Ectodermal cell (in vitro differentiated cells): ENCODE measurements at regions not wholly inside any gene's neighbourhood (a gene's known extent, or its start where the extent isn't known, plus 50 kb on each side); places are given as distances from the start of the nearest gene placed in this dataset.

ENCODE experiments used
- H3K27ac ChIP-seq: 2 replicates; pipeline ENCODE4 v1.7.0; 2013; ENCODE audit warnings: mild to moderate bottlenecking, low read depth, low read length; ENCODE audit not compliant: insufficient read depth, poor library complexity, severe bottlenecking
- H3K27me3 ChIP-seq: 2 replicates; pipeline ENCODE4 v1.7.0; 2013; ENCODE audit warnings: mild to moderate bottlenecking, low read length; ENCODE audit not compliant: insufficient read depth, control insufficient read depth, poor library complexity, severe bottlenecking
- H3K36me3 ChIP-seq: one replicate; pipeline ENCODE4 v1.7.0; 2013; ENCODE audit warnings: low read length; ENCODE audit not compliant: control insufficient read depth, insufficient read depth
- H3K4me1 ChIP-seq: one replicate; pipeline ENCODE4 v1.7.0; 2013; ENCODE audit warnings: low read length; ENCODE audit not compliant: control insufficient read depth, insufficient read depth
- H3K4me3 ChIP-seq: 2 replicates; pipeline ENCODE4 v1.7.0; 2013; ENCODE audit warnings: low read depth, low read length, control low read depth; ENCODE audit not compliant: insufficient read depth
- H3K9me3 ChIP-seq: 2 replicates; pipeline ENCODE4 v1.7.0; 2013; ENCODE audit warnings: mild to moderate bottlenecking, low read length, moderate library complexity; ENCODE audit not compliant: control insufficient read depth
- WGBS, 2 experiments: methylation state at CpG; one replicate each; pipeline ENCODE4 v1.1.7; 2013; ENCODE audit warnings: missing lambda C conversion rate in 2 of 2; 5-methylcytosine and 5-hydroxymethylcytosine counted together

GRCh38 chr12:23169696-23170013, 544.7 kb downstream of the ETNK1 start:
- H3K27ac ChIP-seq = no peak overlapping the region
- H3K4me1 ChIP-seq = no peaks in the 10 kb centered on the region
- 92 to 100% methylated on average over 3 of the region's 3 CpGs for WGBS, 2 experiments
- H3K36me3 ChIP-seq = no peaks in the 10 kb centered on the region
- H3K4me3 ChIP-seq = no peak overlapping the region
- no peaks in the 10 kb centered on the region for H3K27me3 ChIP-seq
- H3K9me3 ChIP-seq = no peaks in the 10 kb centered on the region

GRCh38 chr12:23174917-23175316, 549.9 kb downstream of the ETNK1 start:
- Histone ChIP-seq H3K27ac (no peak overlapping the region), H3K36me3 (no peaks in the 10 kb centered on the region), H3K27me3 (no peaks in the 10 kb centered on the region), H3K4me3 (no peak overlapping the region), H3K9me3 (no peaks in the 10 kb centered on the region), H3K4me1 (no peaks in the 10 kb centered on the region)
- 89 to 100% methylated on average over 1 of the region's 1 CpG for WGBS, 2 experiments

GRCh38 chr12:23185346-23185745, 560.4 kb downstream of the ETNK1 start:
- Histone ChIP-seq H3K36me3 (no peaks in the 10 kb centered on the region), H3K27me3 (no peaks in the 10 kb centered on the region), H3K9me3 (no peaks in the 10 kb centered on the region), H3K27ac (no peak overlapping the region), H3K4me1 (no peaks in the 10 kb centered on the region), H3K4me3 (no peak overlapping the region)
- WGBS, 2 experiments = 89 to 92% methylated on average over 3 of the region's 3 CpGs

- Histone ChIP-seq H3K9me3 (no peaks in the 10 kb centered on the region), H3K27ac (no peak overlapping the region), H3K36me3 (no peaks in the 10 kb centered on the region), H3K4me1 (no peaks in the 10 kb centered on the region), H3K27me3 (no peaks in the 10 kb centered on the region), H3K4me3 (no peak overlapping the region)
These were observed 562.0 kb downstream of the ETNK1 start for GRCh38 chr12:23186950-23187349.

- no peak overlapping the region for H3K4me3 ChIP-seq
- WGBS, 2 experiments = 92 to 95% methylated on average over 2 of the region's 2 CpGs
- H3K9me3 ChIP-seq = no peaks in the 10 kb centered on the region
- H3K27ac ChIP-seq = no peak overlapping the region
- no peaks in the 10 kb centered on the region for H3K36me3 ChIP-seq
- H3K27me3 ChIP-seq = no peaks in the 10 kb centered on the region
- H3K4me1 ChIP-seq = no peaks in the 10 kb centered on the region
These were observed 568.6 kb downstream of the ETNK1 start for GRCh38 chr12:23193552-23193951.

- Histone ChIP-seq H3K4me3 (no peak overlapping the region), H3K27me3 (no peaks in the 10 kb centered on the region), H3K36me3 (no peaks in the 10 kb centered on the region), H3K4me1 (no peaks in the 10 kb centered on the region), H3K9me3 (no peaks in the 10 kb centered on the region), H3K27ac (no peak overlapping the region)
- 93 to 98% methylated on average over 3 to 4 of the region's 4 CpGs for WGBS, 2 experiments
These were observed 572.3 kb downstream of the ETNK1 start for GRCh38 chr12:23197266-23197665.

GRCh38 chr12:23202728-23203127, 577.8 kb downstream of the ETNK1 start:
- Histone ChIP-seq H3K27ac (no peak overlapping the region), H3K36me3 (no peaks in the 10 kb centered on the region), H3K4me1 (no peaks in the 10 kb centered on the region), H3K27me3 (no peaks in the 10 kb centered on the region), H3K9me3 (no peaks in the 10 kb centered on the region), H3K4me3 (no peak overlapping the region)
- WGBS, 2 experiments = 88 to 94% methylated on average over 4 of the region's 4 CpGs

GRCh38 chr12:23204933-23205778, 580.2 kb downstream of the ETNK1 start:
- Histone ChIP-seq H3K36me3 (no peaks in the 10 kb centered on the region), H3K27me3 (no peaks in the 10 kb centered on the region), H3K4me1 (no peaks in the 10 kb centered on the region), H3K9me3 (no peaks in the 10 kb centered on the region), H3K27ac (no peak overlapping the region), H3K4me3 (no peak overlapping the region)
- WGBS, 2 experiments = 0% methylated on average over 1 of the region's 3 CpGs

- Histone ChIP-seq H3K36me3 (no peaks in the 10 kb centered on the region), H3K4me3 (no peak overlapping the region), H3K27me3 (no peaks in the 10 kb centered on the region), H3K27ac (no peak overlapping the region), H3K4me1 (no peaks in the 10 kb centered on the region), H3K9me3 (no peaks in the 10 kb centered on the region)
- WGBS, 2 experiments = 97 to 99% methylated on average over 2 of the region's 2 CpGs
These were observed 584.8 kb downstream of the ETNK1 start for GRCh38 chr12:23209793-23210192.

GRCh38 chr12:23210573-23210972, 585.6 kb downstream of the ETNK1 start:
- H3K4me3 ChIP-seq = no peak overlapping the region
- H3K27me3 ChIP-seq = no peaks in the 10 kb centered on the region
- no peaks in the 10 kb centered on the region for H3K4me1 ChIP-seq
- no peak overlapping the region for H3K27ac ChIP-seq
- no peaks in the 10 kb centered on the region for H3K36me3 ChIP-seq
- H3K9me3 ChIP-seq = no peaks in the 10 kb centered on the region
- WGBS, 2 experiments = 88 to 95% methylated on average over 4 of the region's 4 CpGs
